SK-N-SH treated with all-trans-retinoic acid at 6 μM for 48 hours (cell line): ENCODE measurements at regions not wholly inside any gene's neighbourhood (a gene's known extent, or its start where the extent isn't known, plus 50 kb on each side); places are given as distances from the start of the nearest gene placed in this dataset.
"Not testable (repeated sequence)": the region's sequence is repeated elsewhere in the genome, so short reads cannot be mapped to it uniquely, and the experiment has no call there.

Source experiments
- ATAC-seq: fragments of 200-7000 bp; cut with Tn5 transposase; 3 replicates; pipeline ENCODE4 v1.9.1; 2020; ENCODE audit warnings: mild to moderate bottlenecking, moderate library complexity
- ARNTL ChIP-seq: fragments of 450-650 bp; formaldehyde crosslinking; IDR thresholded peaks from 2 replicates; pipeline ENCODE4 v1.5.0; 2020; ENCODE audit warnings: low read depth, mild to moderate bottlenecking, moderate library complexity, borderline replicate concordance
- BACH2 ChIP-seq: fragments of 250-450 bp; sonication (Bioruptor Pico); IDR thresholded peaks from 2 replicates; pipeline ENCODE4 v1.9.0; 2021; ENCODE audit warnings: mild to moderate bottlenecking, borderline replicate concordance
- CREB5 ChIP-seq: fragments of 250-450 bp; sonication (Bioruptor Pico); IDR thresholded peaks from 2 replicates; pipeline ENCODE4 v1.5.1; 2020; ENCODE audit warnings: low read depth, mild to moderate bottlenecking, moderate library complexity
- CSDC2 ChIP-seq: fragments of 250-450 bp; sonication (Bioruptor Pico); IDR thresholded peaks from 2 replicates; pipeline ENCODE4 v1.5.0; 2020; ENCODE audit warnings: mild to moderate bottlenecking, moderate library complexity
- ESRRG ChIP-seq: fragments of 250-450 bp; sonication (Bioruptor Pico); IDR thresholded peaks from 2 replicates; pipeline ENCODE4 v1.6.1; 2021; ENCODE audit warnings: mild to moderate bottlenecking
- GLIS3 ChIP-seq: fragments of 250-450 bp; sonication (Bioruptor Pico); IDR thresholded peaks from 2 replicates; pipeline ENCODE4 v1.5.0; 2020; ENCODE audit warnings: mild to moderate bottlenecking, moderate library complexity
- ISL1 ChIP-seq: fragments of 250-450 bp; sonication (Bioruptor Pico); IDR thresholded peaks from 2 replicates; pipeline ENCODE4 v2.1.2; 2022; ENCODE audit warnings: mild to moderate bottlenecking, moderate library complexity
- PPARA ChIP-seq: fragments of 250-450 bp; sonication (Bioruptor Pico); IDR thresholded peaks from 2 replicates; pipeline ENCODE4 v1.5.0; 2020; ENCODE audit warnings: mild to moderate bottlenecking, borderline replicate concordance
- RARB ChIP-seq: fragments of 250-450 bp; sonication (Bioruptor Pico); IDR thresholded peaks from 2 replicates; pipeline ENCODE4 v1.8.0; 2021; ENCODE audit warnings: mild to moderate bottlenecking, moderate library complexity
- SNAI2 ChIP-seq: fragments of 250-450 bp; sonication (Bioruptor Pico); IDR thresholded peaks from 2 replicates; pipeline ENCODE4 v1.5.0; 2020; ENCODE audit warnings: mild to moderate bottlenecking, moderate library complexity
- TCF4 ChIP-seq: fragments of 250-450 bp; sonication (Bioruptor Pico); IDR thresholded peaks from 2 replicates; pipeline ENCODE4 v1.8.0; 2021; ENCODE audit warnings: mild to moderate bottlenecking, moderate library complexity, borderline replicate concordance
- TOX ChIP-seq: fragments of 250-450 bp; sonication (Bioruptor Pico); IDR thresholded peaks from 2 replicates; pipeline ENCODE4 v1.8.0; 2021; ENCODE audit warnings: mild to moderate bottlenecking, moderate library complexity, borderline replicate concordance
- ZC3H10 ChIP-seq: fragments of 250-450 bp; sonication (Bioruptor Pico); IDR thresholded peaks from 2 replicates; pipeline ENCODE4 v1.5.1; 2021; ENCODE audit warnings: mild to moderate bottlenecking, moderate library complexity
- ZFP30 ChIP-seq: fragments of 450-650 bp; formaldehyde crosslinking; IDR thresholded peaks from 2 replicates; pipeline ENCODE4 v1.5.0; 2022; ENCODE audit warnings: mild to moderate bottlenecking, moderate library complexity
- ZNF565 ChIP-seq: fragments of 450-650 bp; formaldehyde crosslinking; conservative IDR thresholded peaks from 2 replicates; pipeline ENCODE4 v1.5.0; 2020; ENCODE audit warnings: low read depth, mild to moderate bottlenecking, moderate library complexity
- ZNF70 ChIP-seq: fragments of 450-650 bp; formaldehyde crosslinking; IDR thresholded peaks from 2 replicates; pipeline ENCODE4 v1.5.0; 2020; ENCODE audit warnings: mild to moderate bottlenecking, moderate library complexity
- ZNF8 ChIP-seq: fragments of 450-650 bp; formaldehyde crosslinking; IDR thresholded peaks from 2 replicates; pipeline ENCODE4 v1.5.0; 2020; ENCODE audit warnings: mild to moderate bottlenecking, moderate library complexity
- TF ChIP-seq, protein P1 (sequence below): fragments of 250-450 bp; sonication (Bioruptor Pico); IDR thresholded peaks from 2 replicates; pipeline ENCODE4 v1.5.1; 2021; ENCODE audit warnings: mild to moderate bottlenecking, moderate library complexity
- TF ChIP-seq, protein P2 (sequence below): fragments of 250-450 bp; sonication (Bioruptor Pico); IDR thresholded peaks from 2 replicates; pipeline ENCODE4 v1.8.0; 2020; ENCODE audit warnings: mild to moderate bottlenecking, moderate library complexity, borderline replicate concordance

GRCh38 chr6:934686-935085 is 241.7 kb upstream of the EXOC2 start:
- no peak for TF ChIP-seq ESRRG
- TF ChIP-seq ZC3H10 (CRISPR knock-in tag), result no peak
- TF ChIP-seq ISL1 (CRISPR knock-in tag), result no peak
- TF ChIP-seq PPARA (CRISPR knock-in tag), result no peak
- no peak for TF ChIP-seq CSDC2
- no peak for TF ChIP-seq BACH2 (CRISPR knock-in tag)
- no peak for TF ChIP-seq ARNTL (CRISPR knock-in tag)
- TF ChIP-seq GLIS3, result no peak
- no peak for TF ChIP-seq TOX (CRISPR knock-in tag)
- no peak for TF ChIP-seq TCF4 (CRISPR knock-in tag)
- TF ChIP-seq, protein P1, sequence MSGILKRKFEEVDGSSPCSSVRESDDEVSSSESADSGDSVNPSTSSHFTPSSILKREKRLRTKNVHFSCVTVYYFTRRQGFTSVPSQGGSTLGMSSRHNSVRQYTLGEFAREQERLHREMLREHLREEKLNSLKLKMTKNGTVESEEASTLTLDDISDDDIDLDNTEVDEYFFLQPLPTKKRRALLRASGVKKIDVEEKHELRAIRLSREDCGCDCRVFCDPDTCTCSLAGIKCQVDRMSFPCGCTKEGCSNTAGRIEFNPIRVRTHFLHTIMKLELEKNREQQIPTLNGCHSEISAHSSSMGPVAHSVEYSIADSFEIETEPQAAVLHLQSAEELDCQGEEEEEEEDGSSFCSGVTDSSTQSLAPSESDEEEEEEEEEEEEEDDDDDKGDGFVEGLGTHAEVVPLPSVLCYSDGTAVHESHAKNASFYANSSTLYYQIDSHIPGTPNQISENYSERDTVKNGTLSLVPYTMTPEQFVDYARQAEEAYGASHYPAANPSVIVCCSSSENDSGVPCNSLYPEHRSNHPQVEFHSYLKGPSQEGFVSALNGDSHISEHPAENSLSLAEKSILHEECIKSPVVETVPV, result no peak
- TF ChIP-seq CREB5 (CRISPR knock-in tag), result no peak
- no peak for TF ChIP-seq SNAI2 (CRISPR knock-in tag)
- no peak for TF ChIP-seq ZFP30
- no peak for ATAC-seq

DNA sequence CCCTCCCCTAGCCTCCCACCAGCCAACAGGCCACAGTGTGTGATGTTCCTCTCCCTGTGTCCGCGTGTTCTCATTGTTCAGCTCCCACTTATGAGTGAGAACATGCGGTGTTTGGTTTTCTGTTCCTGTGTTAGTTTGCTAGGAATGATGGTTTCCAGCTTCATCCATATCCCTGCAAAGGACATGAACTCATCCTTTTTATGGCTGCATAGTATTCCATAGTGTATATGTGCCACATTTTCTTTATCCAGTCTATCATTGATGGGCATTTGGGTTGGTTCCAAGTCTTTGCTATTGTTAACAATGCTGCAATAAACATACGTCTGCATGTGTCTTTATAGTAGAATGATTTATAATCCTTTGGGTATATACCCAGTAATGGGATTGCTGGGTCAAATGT is 239.0 kb upstream of the EXOC2 start:
- not testable (repeated sequence) for ATAC-seq

GRCh38 chr6:927157-927556 is 234.2 kb upstream of the EXOC2 start:
- TF ChIP-seq, protein P2, sequence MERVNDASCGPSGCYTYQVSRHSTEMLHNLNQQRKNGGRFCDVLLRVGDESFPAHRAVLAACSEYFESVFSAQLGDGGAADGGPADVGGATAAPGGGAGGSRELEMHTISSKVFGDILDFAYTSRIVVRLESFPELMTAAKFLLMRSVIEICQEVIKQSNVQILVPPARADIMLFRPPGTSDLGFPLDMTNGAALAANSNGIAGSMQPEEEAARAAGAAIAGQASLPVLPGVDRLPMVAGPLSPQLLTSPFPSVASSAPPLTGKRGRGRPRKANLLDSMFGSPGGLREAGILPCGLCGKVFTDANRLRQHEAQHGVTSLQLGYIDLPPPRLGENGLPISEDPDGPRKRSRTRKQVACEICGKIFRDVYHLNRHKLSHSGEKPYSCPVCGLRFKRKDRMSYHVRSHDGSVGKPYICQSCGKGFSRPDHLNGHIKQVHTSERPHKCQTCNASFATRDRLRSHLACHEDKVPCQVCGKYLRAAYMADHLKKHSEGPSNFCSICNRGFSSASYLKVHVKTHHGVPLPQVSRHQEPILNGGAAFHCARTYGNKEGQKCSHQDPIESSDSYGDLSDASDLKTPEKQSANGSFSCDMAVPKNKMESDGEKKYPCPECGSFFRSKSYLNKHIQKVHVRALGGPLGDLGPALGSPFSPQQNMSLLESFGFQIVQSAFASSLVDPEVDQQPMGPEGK (CRISPR knock-in tag), result no peak
- TF ChIP-seq ZNF565 (CRISPR knock-in tag) (no peak), GLIS3 (no peak), ARNTL (CRISPR knock-in tag) (no peak), CREB5 (CRISPR knock-in tag) (no peak), RARB (CRISPR knock-in tag) (no peak), ZNF8 (no peak), CSDC2 (no peak), ZC3H10 (CRISPR knock-in tag) (no peak), ZNF70 (CRISPR knock-in tag) (no peak), BACH2 (CRISPR knock-in tag) (no peak)
- TF ChIP-seq, protein P1, result no peak
- ATAC-seq, result no peak

DNA sequence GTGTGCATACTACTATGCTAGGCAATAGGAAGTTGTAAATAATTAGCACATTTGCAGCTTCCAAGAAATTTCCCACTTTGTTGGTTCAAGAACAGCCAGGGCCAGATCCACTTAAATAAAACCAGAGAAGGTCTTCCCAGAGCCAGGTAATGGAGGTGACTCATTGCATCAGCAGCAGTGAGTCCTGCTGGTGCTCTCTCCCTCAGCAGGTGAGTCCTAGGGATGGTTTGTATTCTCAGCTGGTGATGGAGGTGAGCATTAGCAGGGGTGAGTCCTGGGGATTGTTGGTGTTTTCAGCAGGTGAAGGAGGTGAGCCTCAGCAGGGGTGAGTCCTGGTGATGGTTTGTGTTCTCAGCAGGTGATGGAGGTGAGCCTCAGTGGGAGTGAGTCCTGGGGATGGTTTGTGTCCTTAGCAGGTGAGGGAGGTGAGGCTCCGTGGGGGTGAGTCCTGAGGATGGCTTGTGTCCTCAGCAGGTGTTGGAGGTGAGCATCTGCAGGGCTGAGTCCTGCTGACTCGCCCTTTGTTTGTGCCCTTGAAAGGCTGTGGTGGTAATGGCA is 232.8 kb upstream of the EXOC2 start:
- ATAC-seq, result no peak
- no peak for TF ChIP-seq ESRRG

DNA sequence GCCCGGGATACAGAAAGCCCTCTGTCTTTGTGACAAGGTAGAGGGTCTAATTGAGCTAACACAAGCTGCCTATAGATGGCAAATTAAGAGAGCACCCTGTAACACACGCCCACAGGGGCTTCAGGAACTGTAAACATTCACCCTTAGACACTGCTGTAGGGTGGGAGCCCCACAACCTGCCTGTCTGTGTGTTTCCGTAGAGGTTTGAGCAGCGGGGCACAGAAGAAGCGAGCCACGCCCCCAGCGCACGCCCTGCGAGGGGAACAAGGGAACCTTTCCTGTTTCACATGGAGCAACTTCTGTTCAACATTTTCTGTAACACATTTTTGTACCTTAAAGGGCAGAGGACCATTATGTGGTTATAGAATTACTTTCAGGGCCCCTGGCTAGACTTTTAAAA is 231.7 kb upstream of the EXOC2 start:
- TF ChIP-seq BACH2 (CRISPR knock-in tag) (no peak), ZNF70 (CRISPR knock-in tag) (no peak), CSDC2 (no peak)
- ATAC-seq, result no peak
